ENCODE measurements at regions not wholly inside any gene's neighbourhood (a gene's known extent, or its start where the extent isn't known, plus 50 kb on each side); places are given as distances from the start of the nearest gene placed in this dataset.

GRCh38 chr13:65722506-65722905 is 1507.6 kb downstream of the PCDH9 start:
- TF ChIP-seq GATA2 (IDR thresholded peaks at IDR 0.05; ENCODE audit: low read depth, low read length) (no peak), GATA3 (IDR thresholded peaks at IDR 0.05; ENCODE audit: low read depth, low read length) (no peak)
